Right atrium auricular region (tissue), 2 donors: ENCODE measurements at regions not wholly inside any gene's neighbourhood (a gene's known extent, or its start where the extent isn't known, plus 50 kb on each side); places are given as distances from the start of the nearest gene placed in this dataset.

Experiments
- DNase-seq: peaks from one replicate; pipeline ENCODE4 v3.0.0-alpha.2; 2019; ENCODE audit warnings: low spot score
- H3K27ac ChIP-seq, 2 donors: fragments of 200-600 bp; sonication (generic); 1 replicate in 1 of 2; 2 replicates in 1 of 2; pipeline ENCODE4 v1.5.1; 2016 to 2019
- H3K27me3 ChIP-seq, 2 donors: fragments of 200-600 bp; sonication (generic); one replicate each; pipeline versions ENCODE4 v1.5.1 to v1.6.0; 2017 to 2019
- H3K36me3 ChIP-seq: fragments of 200-600 bp; sonication (generic); one replicate; pipeline ENCODE4 v1.5.1; 2016
- H3K4me1 ChIP-seq, 2 donors: fragments of 200-600 bp; sonication (generic); one replicate each; pipeline versions ENCODE4 v1.5.1 to v1.6.0; 2017 to 2019
- H3K4me3 ChIP-seq, 2 donors: fragments of 200-600 bp; sonication (generic); 1 replicate in 1 of 2; 2 replicates in 1 of 2; pipeline ENCODE4 v1.5.1; 2017 to 2019; ENCODE audit warnings: mild to moderate bottlenecking in 1 of 2, moderate library complexity in 1 of 2
- H3K9me3 ChIP-seq, 2 donors: fragments of 200-600 bp; sonication (generic); one replicate each; pipeline ENCODE4 v1.5.1; 2019
- CTCF ChIP-seq, 2 donors: fragments of 200-600 bp; sonication (generic); IDR thresholded peaks; one replicate each; pipeline ENCODE4 v1.5.1; 2019; ENCODE audit warnings: antibody characterized with exemption in 2 of 2

GRCh38 chr11:106415510-106415909 lies 338.0 kb downstream of the AASDHPPT start:
- Histone ChIP-seq H3K9me3 (no peaks in the 10 kb centered on the region), H3K36me3 (no peaks in the 10 kb centered on the region), H3K4me3 (no peak overlapping the region), H3K27ac (no peak overlapping the region), H3K27me3 (no peaks in the 10 kb centered on the region), H3K4me1 (no peaks in the 10 kb centered on the region)
- DNase-seq, result no peak
- no peak for TF ChIP-seq CTCF (IDR thresholded peaks at IDR 0.05)

- Histone ChIP-seq H3K4me3 (no peak overlapping the region), H3K36me3 (no peaks in the 10 kb centered on the region), H3K27ac (no peak overlapping the region), H3K9me3 (no peaks in the 10 kb centered on the region), H3K4me1 (no peaks in the 10 kb centered on the region), H3K27me3 (no peaks in the 10 kb centered on the region)
- no peak for TF ChIP-seq CTCF (IDR thresholded peaks at IDR 0.05)
- DNase-seq, result no peak
Observed at GRCh38 chr11:106418791-106419190, 341.3 kb downstream of the AASDHPPT start.

- H3K4me1 ChIP-seq, result no peaks in the 10 kb centered on the region
- no peak overlapping the region for H3K4me3 ChIP-seq
- TF ChIP-seq CTCF (IDR thresholded peaks at IDR 0.05), result no peak
- no peak for DNase-seq
- H3K27ac ChIP-seq, result no peak overlapping the region
- no peaks in the 10 kb centered on the region for H3K9me3 ChIP-seq
- no peaks in the 10 kb centered on the region for H3K36me3 ChIP-seq
- H3K27me3 ChIP-seq, result no peaks in the 10 kb centered on the region
Observed at GRCh38 chr11:106420048-106420665, 342.7 kb downstream of the AASDHPPT start.

GRCh38 chr11:106420686-106421085 lies 343.2 kb downstream of the AASDHPPT start:
- Histone ChIP-seq H3K9me3 (no peaks in the 10 kb centered on the region), H3K36me3 (no peaks in the 10 kb centered on the region), H3K4me3 (no peak overlapping the region), H3K4me1 (no peaks in the 10 kb centered on the region), H3K27me3 (no peaks in the 10 kb centered on the region), H3K27ac (no peak overlapping the region)
- DNase-seq, result no peak
- TF ChIP-seq CTCF (IDR thresholded peaks at IDR 0.05), result no peak

GRCh38 chr11:106421676-106422292 lies 344.3 kb downstream of the AASDHPPT start:
- no peak overlapping the region for H3K4me3 ChIP-seq
- no peaks in the 10 kb centered on the region for H3K27me3 ChIP-seq
- H3K4me1 ChIP-seq, result no peaks in the 10 kb centered on the region
- H3K36me3 ChIP-seq, result no peaks in the 10 kb centered on the region
- TF ChIP-seq CTCF (IDR thresholded peaks at IDR 0.05), result no peak
- no peak overlapping the region for H3K27ac ChIP-seq
- H3K9me3 ChIP-seq, result no peaks in the 10 kb centered on the region
- no peak for DNase-seq

GRCh38 chr11:106422583-106422982 lies 345.1 kb downstream of the AASDHPPT start:
- no peaks in the 10 kb centered on the region for H3K27me3 ChIP-seq
- no peaks in the 10 kb centered on the region for H3K4me1 ChIP-seq
- H3K36me3 ChIP-seq, result no peaks in the 10 kb centered on the region
- no peak overlapping the region for H3K4me3 ChIP-seq
- TF ChIP-seq CTCF (IDR thresholded peaks at IDR 0.05), result no peak
- DNase-seq, result no peak
- H3K9me3 ChIP-seq, result no peaks in the 10 kb centered on the region
- H3K27ac ChIP-seq, result no peak overlapping the region
